ENCODE measurements at regions not wholly inside any gene's neighbourhood (a gene's known extent, or its start where the extent isn't known, plus 50 kb on each side); places are given as distances from the start of the nearest gene placed in this dataset.

- Histone ChIP-seq H2AFZ (ENCODE audit: low read length) (no peak overlapping the region), H3K9me2 (replicated peaks; ENCODE audit: low read length) (no peaks in the 10 kb centered on the region)
- CTCF ChIA-PET: no interaction called here
Measured at GRCh38 chr12:88720231-88720630, 140.0 kb upstream of the KITLG start.

GRCh38 chr12:88717188-88717587, 136.9 kb upstream of the KITLG start:
- Histone ChIP-seq H3K9me3 (ENCODE audit: low read length) (no peaks in the 10 kb centered on the region), H3K36me3 (ENCODE audit: low read depth, low read length) (no peaks in the 10 kb centered on the region), H3K27me3 (ENCODE audit: low read length) (no peaks in the 10 kb centered on the region), H3F3A (ENCODE audit: low read length, unreplicated experiment) (no peaks in the 10 kb centered on the region), H3K4me1 (ENCODE audit: insufficient read depth, low read length) (no peaks in the 10 kb centered on the region), H3K79me2 (ENCODE audit: low read length) (no peaks in the 10 kb centered on the region), H3K9me2 (replicated peaks; ENCODE audit: low read length) (no peaks in the 10 kb centered on the region), H3K4me3 (ENCODE audit: low read length) (no peak overlapping the region), H4K20me1 (ENCODE audit: low read length) (no peaks in the 10 kb centered on the region), H3K9ac (ENCODE audit: low read length) (no peak overlapping the region), H2AFZ (ENCODE audit: low read length) (no peak overlapping the region), H3K27ac (ENCODE audit: low read length) (no peak overlapping the region), H3K4me2 (ENCODE audit: low read length) (no peak overlapping the region)
- BruUV-seq (replicated peaks): no TSS peak
- ATAC-seq (no peak), DNase-seq (no peak)
- TF ChIP-seq CTCF (conservative IDR thresholded peaks at IDR 0.05; ENCODE audit: low read depth, low read length) (no peak), EZH2phosphoT487 (IDR thresholded peaks at IDR 0.05; ENCODE audit: borderline replicate concordance, low read length) (no peak), EZH2 (IDR thresholded peaks at IDR 0.05; ENCODE audit: low read length, unreplicated experiment) (no peak)
- intact Hi-C loops (cut with micrococcal nuclease): no loop called here
- ChIA-PET CTCF (no interaction called here), POLR2A (ENCODE audit: unreplicated experiment) (no interaction called here)

More at GRCh38 chr12:88720231-88720630, 140.0 kb upstream of the KITLG start:
- POLR2A ChIA-PET (ENCODE audit: unreplicated experiment): no interaction called here
- Histone ChIP-seq H3K27ac (ENCODE audit: low read length) (no peak overlapping the region), H3F3A (ENCODE audit: low read length, unreplicated experiment) (no peaks in the 10 kb centered on the region), H3K4me1 (ENCODE audit: insufficient read depth, low read length) (no peaks in the 10 kb centered on the region), H3K79me2 (ENCODE audit: low read length) (no peaks in the 10 kb centered on the region), H4K20me1 (ENCODE audit: low read length) (no peaks in the 10 kb centered on the region), H3K4me3 (ENCODE audit: low read length) (no peak overlapping the region), H3K36me3 (ENCODE audit: low read depth, low read length) (no peaks in the 10 kb centered on the region), H3K27me3 (ENCODE audit: low read length) (no peaks in the 10 kb centered on the region), H3K9ac (ENCODE audit: low read length) (no peak overlapping the region), H3K9me3 (ENCODE audit: low read length) (no peaks in the 10 kb centered on the region), H3K4me2 (ENCODE audit: low read length) (no peak overlapping the region)
- intact Hi-C loops (cut with micrococcal nuclease): no loop called here
- TF ChIP-seq EZH2phosphoT487 (IDR thresholded peaks at IDR 0.05; ENCODE audit: borderline replicate concordance, low read length): no peak
- DNase-seq: no peak
- no TSS peak for BruUV-seq (replicated peaks)
- ATAC-seq: no peak

DNA sequence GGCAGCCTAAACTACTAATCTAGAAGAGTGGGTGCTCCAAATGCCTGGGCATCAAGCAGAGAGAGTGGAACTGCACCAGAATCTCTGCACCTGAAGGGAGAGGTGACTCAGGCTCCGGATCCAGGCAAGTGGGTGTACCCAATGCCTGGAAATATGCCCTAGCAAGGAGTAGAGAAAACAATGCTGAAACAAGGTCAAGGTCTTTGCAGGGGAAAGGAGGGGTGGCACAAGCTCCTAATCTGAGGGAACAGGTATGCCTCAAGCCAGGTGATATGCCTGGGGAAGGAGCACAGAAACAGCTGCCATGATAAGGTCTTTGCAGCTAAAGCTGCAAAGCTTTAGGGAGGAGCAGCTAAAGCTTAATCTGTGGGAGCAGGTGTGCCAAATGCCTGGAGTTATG, 136.0 kb upstream of the KITLG start:
- H3K4me3 ChIP-seq (ENCODE audit: low read length): no peak overlapping the region
- TF ChIP-seq EZH2phosphoT487 (IDR thresholded peaks at IDR 0.05; ENCODE audit: borderline replicate concordance, low read length): no peak
- no peak for TF ChIP-seq EZH2 (IDR thresholded peaks at IDR 0.05; ENCODE audit: low read length, unreplicated experiment)
- no peak for TF ChIP-seq CTCF (conservative IDR thresholded peaks at IDR 0.05; ENCODE audit: low read depth, low read length)
- H2AFZ ChIP-seq (ENCODE audit: low read length): no peak overlapping the region
- no peaks in the 10 kb centered on the region for H4K20me1 ChIP-seq (ENCODE audit: low read length)
- no peaks in the 10 kb centered on the region for H3K79me2 ChIP-seq (ENCODE audit: low read length)
- H3K36me3 ChIP-seq (ENCODE audit: low read depth, low read length): no peaks in the 10 kb centered on the region
- CTCF ChIA-PET: no interaction called here
- H3K27me3 ChIP-seq (ENCODE audit: low read length): no peaks in the 10 kb centered on the region
- BruUV-seq (replicated peaks): no TSS peak
- intact Hi-C loops (cut with micrococcal nuclease): no loop called here
- no peaks in the 10 kb centered on the region for H3F3A ChIP-seq (ENCODE audit: low read length, unreplicated experiment)
- no peaks in the 10 kb centered on the region for H3K4me1 ChIP-seq (ENCODE audit: insufficient read depth, low read length)
- H3K9ac ChIP-seq (ENCODE audit: low read length): no peak overlapping the region
- H3K4me2 ChIP-seq (ENCODE audit: low read length): no peak overlapping the region
- H3K27ac ChIP-seq (ENCODE audit: low read length): no peak overlapping the region
- H3K9me2 ChIP-seq (replicated peaks; ENCODE audit: low read length): no peaks in the 10 kb centered on the region
- ATAC-seq (no peak; the same call in 1 of the 2 replicates), DNase-seq (no peak)
- POLR2A ChIA-PET (ENCODE audit: unreplicated experiment): no interaction called here
- no peaks in the 10 kb centered on the region for H3K9me3 ChIP-seq (ENCODE audit: low read length)
